Loucy (cell line): ENCODE measurements at regions not wholly inside any gene's neighbourhood (a gene's known extent, or its start where the extent isn't known, plus 50 kb on each side); places are given as distances from the start of the nearest gene placed in this dataset.

Experiments
- H2AFZ ChIP-seq: fragments of 200-600 bp; sonication (generic); 2 replicates; pipeline ENCODE4 v1.6.0; 2016; ENCODE audit warnings: antibody characterized with exemption, mild to moderate bottlenecking, low read length, moderate library complexity
- H3F3A ChIP-seq: fragments of 200-600 bp; 2 replicates; pipeline ENCODE4 v1.6.0; 2016; ENCODE audit warnings: antibody characterized with exemption, low read depth, mild to moderate bottlenecking
- H3K27me3 ChIP-seq: fragments of 200-600 bp; sonication (generic); 2 replicates; pipeline ENCODE4 v1.6.1; 2014; ENCODE audit warnings: low read length, mild to moderate bottlenecking; ENCODE audit not compliant: insufficient read depth, poor library complexity, severe bottlenecking
- H3K36me3 ChIP-seq: fragments of 200-600 bp; sonication (generic); 2 replicates; pipeline ENCODE4 v1.6.1; 2016; ENCODE audit warnings: low read length; ENCODE audit not compliant: insufficient read depth
- H3K4me1 ChIP-seq: fragments of 200-600 bp; sonication (generic); 2 replicates; pipeline ENCODE4 v1.5.1; 2014; ENCODE audit warnings: low read length, mild to moderate bottlenecking; ENCODE audit not compliant: insufficient read depth, poor library complexity, severe bottlenecking
- H3K4me2 ChIP-seq: fragments of 200-600 bp; sonication (generic); 2 replicates; pipeline ENCODE4 v1.6.0; 2014; ENCODE audit warnings: antibody characterized with exemption, low read length, low read depth, mild to moderate bottlenecking; ENCODE audit not compliant: poor library complexity, severe bottlenecking
- H3K4me3 ChIP-seq: fragments of 200-600 bp; sonication (generic); 2 replicates; pipeline ENCODE4 v1.5.1; 2014; ENCODE audit warnings: low read length, mild to moderate bottlenecking, mixed read lengths; ENCODE audit not compliant: poor library complexity, severe bottlenecking
- H3K79me2 ChIP-seq: fragments of 200-600 bp; sonication (generic); 2 replicates; pipeline ENCODE4 v1.6.1; 2014; ENCODE audit warnings: low read length; ENCODE audit not compliant: insufficient read depth
- H3K9ac ChIP-seq: fragments of 200-600 bp; sonication (generic); 2 replicates; pipeline ENCODE4 v1.6.0; 2014; ENCODE audit warnings: mild to moderate bottlenecking, low read depth, low read length, moderate library complexity; ENCODE audit not compliant: poor library complexity, severe bottlenecking
- H3K9me2 ChIP-seq: fragments of 200-600 bp; sonication (generic); replicated peaks from 2 replicates; pipeline ENCODE4 v1.6.1; 2016; ENCODE audit warnings: low read depth, low read length, mixed read lengths
- H3K9me3 ChIP-seq: fragments of 200-600 bp; sonication (generic); 2 replicates; pipeline ENCODE4 v1.6.1; 2014; ENCODE audit warnings: mild to moderate bottlenecking, antibody characterized with exemption, low read length, low read depth; ENCODE audit not compliant: insufficient read depth
- H4K20me1 ChIP-seq: fragments of 200-600 bp; sonication (generic); 2 replicates; pipeline ENCODE4 v1.6.0; 2014; ENCODE audit warnings: antibody characterized with exemption, low read length, mild to moderate bottlenecking; ENCODE audit not compliant: insufficient read depth, poor library complexity, severe bottlenecking
- EZH2phosphoT487 ChIP-seq: fragments of 200-600 bp; IDR thresholded peaks from 2 replicates; pipeline ENCODE4 v1.6.1; 2018; ENCODE audit warnings: antibody characterized with exemption, mild to moderate bottlenecking, moderate library complexity, borderline replicate concordance
- TF ChIP-seq, protein P1 (sequence below): fragments of 200-600 bp; sonication (generic); conservative IDR thresholded peaks from 2 replicates; pipeline ENCODE4 v1.5.1; 2014; ENCODE audit warnings: mild to moderate bottlenecking, antibody characterized with exemption, low read length

DNA sequence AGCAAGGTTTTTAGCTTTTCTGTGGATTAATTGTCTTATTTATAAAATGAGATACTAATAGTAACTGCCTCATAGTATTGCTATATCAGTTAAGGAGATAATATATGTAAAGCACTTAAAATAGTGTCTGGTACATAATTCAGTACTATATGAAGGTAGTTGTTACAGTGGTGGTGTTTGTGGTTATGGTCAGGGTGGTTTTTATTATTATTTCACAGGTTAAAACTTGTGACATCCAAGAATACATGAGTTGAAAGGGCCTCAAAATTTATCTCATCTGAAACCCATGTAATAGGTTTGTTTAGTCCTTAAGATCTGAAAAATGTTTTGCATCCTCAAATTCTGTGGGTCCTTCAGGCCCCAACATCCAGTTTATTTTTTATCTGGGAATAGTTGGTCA, 369.5 kb upstream of the LRATD1 start:
- TF ChIP-seq, protein P1, sequence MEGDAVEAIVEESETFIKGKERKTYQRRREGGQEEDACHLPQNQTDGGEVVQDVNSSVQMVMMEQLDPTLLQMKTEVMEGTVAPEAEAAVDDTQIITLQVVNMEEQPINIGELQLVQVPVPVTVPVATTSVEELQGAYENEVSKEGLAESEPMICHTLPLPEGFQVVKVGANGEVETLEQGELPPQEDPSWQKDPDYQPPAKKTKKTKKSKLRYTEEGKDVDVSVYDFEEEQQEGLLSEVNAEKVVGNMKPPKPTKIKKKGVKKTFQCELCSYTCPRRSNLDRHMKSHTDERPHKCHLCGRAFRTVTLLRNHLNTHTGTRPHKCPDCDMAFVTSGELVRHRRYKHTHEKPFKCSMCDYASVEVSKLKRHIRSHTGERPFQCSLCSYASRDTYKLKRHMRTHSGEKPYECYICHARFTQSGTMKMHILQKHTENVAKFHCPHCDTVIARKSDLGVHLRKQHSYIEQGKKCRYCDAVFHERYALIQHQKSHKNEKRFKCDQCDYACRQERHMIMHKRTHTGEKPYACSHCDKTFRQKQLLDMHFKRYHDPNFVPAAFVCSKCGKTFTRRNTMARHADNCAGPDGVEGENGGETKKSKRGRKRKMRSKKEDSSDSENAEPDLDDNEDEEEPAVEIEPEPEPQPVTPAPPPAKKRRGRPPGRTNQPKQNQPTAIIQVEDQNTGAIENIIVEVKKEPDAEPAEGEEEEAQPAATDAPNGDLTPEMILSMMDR = no peak
- TF ChIP-seq EZH2phosphoT487 = no peak
- Histone ChIP-seq H3K9ac (no peak overlapping the region), H3K9me2 (no peaks in the 10 kb centered on the region), H3K27me3 (no peaks in the 10 kb centered on the region), H3F3A (no peaks in the 10 kb centered on the region), H3K79me2 (no peaks in the 10 kb centered on the region), H4K20me1 (no peaks in the 10 kb centered on the region), H3K36me3 (no peaks in the 10 kb centered on the region), H3K4me2 (no peak overlapping the region), H3K4me1 (no peaks in the 10 kb centered on the region), H3K4me3 (no peak overlapping the region), H2AFZ (no peak overlapping the region), H3K9me3 (no peaks in the 10 kb centered on the region)

- Histone ChIP-seq H3K9me2 (no peaks in the 10 kb centered on the region), H2AFZ (no peak overlapping the region), H3K4me3 (no peak overlapping the region), H3K9ac (no peak overlapping the region), H3K4me1 (no peaks in the 10 kb centered on the region), H3F3A (no peaks in the 10 kb centered on the region), H3K27me3 (no peaks in the 10 kb centered on the region), H3K79me2 (no peaks in the 10 kb centered on the region), H3K9me3 (no peaks in the 10 kb centered on the region), H3K36me3 (no peaks in the 10 kb centered on the region), H3K4me2 (no peak overlapping the region), H4K20me1 (no peaks in the 10 kb centered on the region)
- TF ChIP-seq, protein P1 = no peak
- no peak for TF ChIP-seq EZH2phosphoT487
Observed at GRCh38 chr2:14270036-14270582, 362.4 kb upstream of the LRATD1 start.

GRCh38 chr2:14272396-14273075, 360.0 kb upstream of the LRATD1 start:
- H3K9ac ChIP-seq = no peak overlapping the region
- H4K20me1 ChIP-seq = no peaks in the 10 kb centered on the region
- no peaks in the 10 kb centered on the region for H3K9me3 ChIP-seq
- no peaks in the 10 kb centered on the region for H3K27me3 ChIP-seq
- TF ChIP-seq EZH2phosphoT487 = no peak
- TF ChIP-seq, protein P1 = no peak
- no peak overlapping the region for H2AFZ ChIP-seq
- no peaks in the 10 kb centered on the region for H3F3A ChIP-seq
- no peaks in the 10 kb centered on the region for H3K36me3 ChIP-seq
- no peaks in the 10 kb centered on the region for H3K4me1 ChIP-seq
- no peaks in the 10 kb centered on the region for H3K9me2 ChIP-seq
- no peaks in the 10 kb centered on the region for H3K79me2 ChIP-seq
- H3K4me3 ChIP-seq = no peak overlapping the region
- no peak overlapping the region for H3K4me2 ChIP-seq
